ENCODE measurements at regions not wholly inside any gene's neighbourhood (a gene's known extent, or its start where the extent isn't known, plus 50 kb on each side); places are given as distances from the start of the nearest gene placed in this dataset.

GRCh38 chr5:2297991-2298390, 415.3 kb upstream of the IRX4 start:
- TF ChIP-seq EZH2phosphoT487 (IDR thresholded peaks at IDR 0.05; ENCODE audit: low read depth) (no peak), CTCF (IDR thresholded peaks at IDR 0.05; ENCODE audit: low read depth, low read length) (no peak)

All from OCI-LY3 (cell line).